IMR-90 (cell line): ENCODE measurements at regions not wholly inside any gene's neighbourhood (a gene's known extent, or its start where the extent isn't known, plus 50 kb on each side); places are given as distances from the start of the nearest gene placed in this dataset.

Experiments
- ATAC-seq: fragments of 200-7000 bp; cut with Tn5 transposase; 2 replicates; pipeline ENCODE4 v1.9.1; 2020; ENCODE audit warnings: low read depth, mild to moderate bottlenecking, moderate library complexity
- BruUV-seq: library from RNA; stranded (reverse); fragments of 400-500 nt; replicated peaks from 2 replicates; lab custom pipeline; 2021; lab: Mats Ljungman, UMichigan
- CTCF ChIA-PET: fragments of 300-600 bp; formaldehyde crosslinking; extraction: SDS; loops from one replicate; lab custom pipeline; 2021; ENCODE audit warnings: antibody characterized with exemption; lab: Yijun Ruan, JAX
- POLR2A ChIA-PET: fragments of 300-600 bp; sonication (Branson Sonifier 250); formaldehyde crosslinking; loops from one replicate; lab custom pipeline; 2022; ENCODE audit warnings: antibody characterized with exemption; ENCODE audit not compliant: unreplicated experiment; lab: Charles Lee
- DNase-seq: peaks from one replicate; pipeline ENCODE4 v3.0.0; 2013
- H2AFZ ChIP-seq: replicated peaks from 2 replicates; pipeline ENCODE3; 2013; ENCODE audit warnings: low read length, mild to moderate bottlenecking; ENCODE audit not compliant: poor library complexity
- H2AK5ac ChIP-seq: 2 replicates; pipeline ENCODE4 v1.6.1; 2013; ENCODE audit warnings: low read depth, low read length, inconsistent platforms
- H2AK9ac ChIP-seq: replicated peaks from 2 replicates; pipeline ENCODE3; 2013; ENCODE audit warnings: mild to moderate bottlenecking, low read depth, low read length, moderate library complexity; ENCODE audit not compliant: poor library complexity
- H2BK120ac ChIP-seq: 2 replicates; pipeline ENCODE4 v1.6.1; 2013; ENCODE audit warnings: low read depth, low read length, inconsistent platforms
- H2BK15ac ChIP-seq: 3 replicates; pipeline ENCODE4 v1.6.1; 2013; ENCODE audit warnings: low read depth, low read length, inconsistent platforms
- H2BK20ac ChIP-seq: 2 replicates; pipeline ENCODE4 v1.6.1; 2013; ENCODE audit warnings: low read depth, mild to moderate bottlenecking, inconsistent platforms, low read length, moderate library complexity
- H2BK5ac ChIP-seq: 2 replicates; pipeline ENCODE4 v1.6.1; 2013; ENCODE audit warnings: mild to moderate bottlenecking, low read depth, low read length, inconsistent platforms; ENCODE audit not compliant: poor library complexity, severe bottlenecking
- H3K14ac ChIP-seq: replicated peaks from 2 replicates; pipeline ENCODE4 v1.6.1; 2013; ENCODE audit warnings: low read depth, low read length, inconsistent platforms
- H3K18ac ChIP-seq: 2 replicates; pipeline ENCODE4 v1.6.1; 2013; ENCODE audit warnings: low read depth, low read length, control low read depth
- H3K23ac ChIP-seq: 2 replicates; pipeline ENCODE4 v1.6.1; 2013; ENCODE audit warnings: low read depth, low read length, inconsistent platforms
- H3K27ac ChIP-seq: 2 replicates; pipeline ENCODE4 v1.5.1; 2013; ENCODE audit warnings: mild to moderate bottlenecking, control low read depth, low read length; ENCODE audit not compliant: insufficient read depth
- H3K27me3 ChIP-seq: 2 replicates; pipeline ENCODE4 v1.6.1; 2013; ENCODE audit warnings: low read length; ENCODE audit not compliant: control insufficient read depth, insufficient read depth
- H3K36me3 ChIP-seq: 2 replicates; pipeline ENCODE4 v1.6.1; 2013; ENCODE audit warnings: low read length, mixed read lengths; ENCODE audit not compliant: control insufficient read depth, insufficient read depth
- H3K4ac ChIP-seq: 2 replicates; pipeline ENCODE4 v1.6.1; 2013; ENCODE audit warnings: low read depth, low read length, inconsistent platforms
- H3K4me1 ChIP-seq: 2 replicates; pipeline ENCODE4 v1.6.1; 2013; ENCODE audit warnings: low read length, mixed read lengths; ENCODE audit not compliant: control insufficient read depth, insufficient read depth
- H3K4me2 ChIP-seq: 2 replicates; pipeline ENCODE4 v1.6.1; 2013; ENCODE audit warnings: low read depth, mild to moderate bottlenecking, control low read depth, low read length, moderate library complexity
- H3K4me3 ChIP-seq: 2 replicates; pipeline ENCODE4 v1.5.1; 2013; ENCODE audit warnings: low read depth, mild to moderate bottlenecking, control low read depth, low read length, moderate library complexity; ENCODE audit not compliant: insufficient read depth
- H3K56ac ChIP-seq: 2 replicates; pipeline ENCODE4 v1.6.1; 2013; ENCODE audit warnings: low read length, inconsistent platforms; ENCODE audit not compliant: insufficient read depth; ENCODE audit errors: extremely low read depth
- H3K79me1 ChIP-seq, 2 experiments: 2 replicates each; pipeline ENCODE4 v1.6.1; 2013; ENCODE audit warnings: low read length in 2 of 2, inconsistent platforms in 1 of 2, low read depth in 1 of 2
- H3K9ac ChIP-seq: 2 replicates; pipeline ENCODE4 v1.6.1; 2013; ENCODE audit warnings: low read depth, low read length, control low read depth
- H3K9me1 ChIP-seq: 2 replicates; pipeline ENCODE4 v1.6.1; 2013; ENCODE audit warnings: low read length, inconsistent platforms; ENCODE audit not compliant: insufficient read depth
- H3K9me3 ChIP-seq: 2 replicates; pipeline ENCODE4 v1.6.1; 2013; ENCODE audit warnings: low read length; ENCODE audit not compliant: control insufficient read depth, insufficient read depth
- H4K20me1 ChIP-seq: 2 replicates; pipeline ENCODE4 v1.6.1; 2013; ENCODE audit warnings: low read length, inconsistent platforms; ENCODE audit not compliant: insufficient read depth
- H4K5ac ChIP-seq: 2 replicates; pipeline ENCODE4 v1.6.1; 2013; ENCODE audit warnings: mild to moderate bottlenecking, low read depth, low read length, control low read depth
- H4K8ac ChIP-seq, 2 experiments: 2 replicates each; pipeline ENCODE4 v1.6.1; 2013; ENCODE audit warnings: low read depth in 2 of 2, low read length in 2 of 2, control low read depth in 1 of 2, inconsistent platforms in 1 of 2
- H4K91ac ChIP-seq: 2 replicates; pipeline ENCODE4 v1.6.1; 2013; ENCODE audit warnings: low read depth, low read length, inconsistent platforms; ENCODE audit not compliant: insufficient read depth
- BHLHE40 ChIP-seq: fragments of 150-350 bp; IDR thresholded peaks from 2 replicates; pipeline ENCODE4 v1.6.1; 2016; ENCODE audit warnings: mild to moderate bottlenecking, low read depth, low read length
- CHD1 ChIP-seq: IDR thresholded peaks from 2 replicates; pipeline ENCODE4 v1.6.1; 2012; ENCODE audit warnings: low read depth, low read length, improper control_type of control experiment
- MAZ ChIP-seq: IDR thresholded peaks from 2 replicates; pipeline ENCODE4 v1.6.1; 2012; ENCODE audit warnings: low read depth, mild to moderate bottlenecking, low read length, improper control_type of control experiment, moderate library complexity, borderline replicate concordance
- RCOR1 ChIP-seq: IDR thresholded peaks from 2 replicates; pipeline ENCODE4 v1.6.1; 2012; ENCODE audit warnings: mild to moderate bottlenecking, low read length, improper control_type of control experiment; ENCODE audit not compliant: insufficient replicate concordance
- USF2 ChIP-seq: fragments of 150-350 bp; IDR thresholded peaks from 2 replicates; pipeline ENCODE4 v1.6.1; 2017; ENCODE audit warnings: mild to moderate bottlenecking, antibody characterized with exemption, low read length, low read depth
- WGBS, 2 experiments: methylation state at CpG; one replicate each; pipeline versions ENCODE4 v1.1.5 to v1.1.7; 2013; ENCODE audit warnings: missing lambda C conversion rate in 2 of 2; ENCODE audit not compliant: insufficient read length in 1 of 2; ENCODE audit errors: extremely low coverage in 2 of 2; 5-methylcytosine and 5-hydroxymethylcytosine counted together
- dilution Hi-C: fragments of 300-500 bp; cut with HindIII; formaldehyde crosslinking; loops from one replicate; pipeline ENCODE4 v1.14.3; 2018; ENCODE audit warnings: low sequenced_read_pairs; ENCODE audit not compliant: unreplicated experiment
- in situ Hi-C: fragments of 300-500 bp; cut with MboI; formaldehyde crosslinking; loops from 3 replicates; pipeline ENCODE4 v1.14.3; 2019; ENCODE audit warnings: low sequenced_read_pairs, inconsistent platforms, mixed read lengths
- intact Hi-C: fragments of 100-400 bp; cut with micrococcal nuclease; formaldehyde crosslinking; loops from 2 replicates; pipeline ENCODE4 v1.10.0; 2022

- Histone ChIP-seq H2BK120ac (no peak overlapping the region), H3K4me3 (no peak overlapping the region), H3K27me3 (no peaks in the 10 kb centered on the region), H3K9me1 (no peaks in the 10 kb centered on the region), H2AFZ (no peak overlapping the region), H3K4ac (no peak overlapping the region), H4K20me1 (no peaks in the 10 kb centered on the region), H3K14ac (no peak overlapping the region), H3K18ac (no peak overlapping the region), H3K23ac (no peak overlapping the region), H3K4me2 (no peak overlapping the region), H3K4me1 (no peaks in the 10 kb centered on the region), H4K91ac (no peak overlapping the region), H3K9ac (no peak overlapping the region), H2BK5ac (no peak overlapping the region), H2BK20ac (no peak overlapping the region), H3K9me3 (no peaks in the 10 kb centered on the region), H4K5ac (no peak overlapping the region), H2AK9ac (no peak overlapping the region), H3K27ac (no peak overlapping the region), H2BK15ac (no peak overlapping the region), H3K56ac (no peak overlapping the region), H4K8ac (no peak overlapping the region), H2AK5ac (no peak overlapping the region), H3K36me3 (no peaks in the 10 kb centered on the region), H3K79me1 (no peaks in the 10 kb centered on the region)
- no peak for DNase-seq
- dilution Hi-C loops = no loop called here
- CTCF ChIA-PET = no interaction called here
- TF ChIP-seq BHLHE40 (no peak), RCOR1 (no peak), MAZ (no peak), CHD1 (no peak), USF2 (no peak)
- ATAC-seq = no peak
- intact Hi-C loops = no loop called here
- POLR2A ChIA-PET = no interaction called here
- no CpG with 5 or more reads among the region's 1 CpG for WGBS, 2 experiments
- in situ Hi-C loops = no loop called here
- BruUV-seq = no TSS peak
These were observed 245.0 kb upstream of the RND3 start for GRCh38 chr2:150732491-150732890.
